ENCODE measurements at regions not wholly inside any gene's neighbourhood (a gene's known extent, or its start where the extent isn't known, plus 50 kb on each side); places are given as distances from the start of the nearest gene placed in this dataset.

GRCh38 chr9:108417312-108417711, 438.5 kb downstream of the ACTL7B start:
- no peak overlapping the region for H3K27ac ChIP-seq (ENCODE audit: insufficient read depth in 1 of 2, low read depth in 1 of 2, low read length in 2 of 2, poor library complexity in 1 of 2, severe bottlenecking in 2 of 2)
- no peak overlapping the region for H3K4me3 ChIP-seq (ENCODE audit: control insufficient read depth in 1 of 7, extremely low read depth in 1 of 7, insufficient read depth in 4 of 7, low read depth in 2 of 7, low read length in 6 of 7)
- no peaks in the 10 kb centered on the region for H3K27me3 ChIP-seq (replicated peaks in 2 of 5; ENCODE audit: control insufficient read depth in 4 of 5, insufficient read depth in 5 of 5, low read length in 4 of 5)
- DNase-seq = no peak
- ChIA-PET CTCF (no interaction called here), POLR2A (no interaction called here)
- peaks cover 0 to 6% (median 1%) of the 10 kb centered on the region in 5 experiments for H3K9me3 ChIP-seq (ENCODE audit: control extremely low read depth in 1 of 5, control insufficient read depth in 4 of 5, insufficient read depth in 2 of 5, low read depth in 1 of 5, low read length in 4 of 5)
- WGBS (ENCODE audit: insufficient coverage) = no CpG with 5 or more reads among the region's 1 CpG
- peaks cover under 1 to 10% (median 3%) of the 10 kb centered on the region in 4 experiments for H3K4me1 ChIP-seq (ENCODE audit: control extremely low read depth in 1 of 4, control insufficient read depth in 4 of 4, insufficient read depth in 4 of 4, low read length in 3 of 4)
- no peaks in the 10 kb centered on the region for H3K36me3 ChIP-seq (ENCODE audit: control insufficient read depth in 4 of 4, insufficient read depth in 4 of 4, low read length in 3 of 4)

- no peaks in the 10 kb centered on the region for H3K27me3 ChIP-seq (replicated peaks in 2 of 5; ENCODE audit: control insufficient read depth in 4 of 5, insufficient read depth in 5 of 5, low read length in 4 of 5)
- DNase-seq = no peak
- ChIA-PET POLR2A (no interaction called here), CTCF (no interaction called here)
- 100% methylated on average over 1 of the region's 2 CpGs for WGBS (ENCODE audit: insufficient coverage)
- peaks cover 5 to 12% (median 7%) of the 10 kb centered on the region in 4 experiments for H3K4me1 ChIP-seq (ENCODE audit: control extremely low read depth in 1 of 4, control insufficient read depth in 4 of 4, insufficient read depth in 4 of 4, low read length in 3 of 4)
- peaks cover 0 to 6% (median 1%) of the 10 kb centered on the region in 5 experiments for H3K9me3 ChIP-seq (ENCODE audit: control extremely low read depth in 1 of 5, control insufficient read depth in 4 of 5, insufficient read depth in 2 of 5, low read depth in 1 of 5, low read length in 4 of 5)
- no peak overlapping the region for H3K4me3 ChIP-seq (ENCODE audit: control insufficient read depth in 1 of 7, extremely low read depth in 1 of 7, insufficient read depth in 4 of 7, low read depth in 2 of 7, low read length in 6 of 7)
- H3K27ac ChIP-seq (ENCODE audit: insufficient read depth in 1 of 2, low read depth in 1 of 2, low read length in 2 of 2, poor library complexity in 1 of 2, severe bottlenecking in 2 of 2) = no peak overlapping the region
- H3K36me3 ChIP-seq (ENCODE audit: control insufficient read depth in 4 of 4, insufficient read depth in 4 of 4, low read length in 3 of 4) = no peaks in the 10 kb centered on the region
Measured at GRCh38 chr9:108416324-108416723, 439.5 kb downstream of the ACTL7B start.

DNA sequence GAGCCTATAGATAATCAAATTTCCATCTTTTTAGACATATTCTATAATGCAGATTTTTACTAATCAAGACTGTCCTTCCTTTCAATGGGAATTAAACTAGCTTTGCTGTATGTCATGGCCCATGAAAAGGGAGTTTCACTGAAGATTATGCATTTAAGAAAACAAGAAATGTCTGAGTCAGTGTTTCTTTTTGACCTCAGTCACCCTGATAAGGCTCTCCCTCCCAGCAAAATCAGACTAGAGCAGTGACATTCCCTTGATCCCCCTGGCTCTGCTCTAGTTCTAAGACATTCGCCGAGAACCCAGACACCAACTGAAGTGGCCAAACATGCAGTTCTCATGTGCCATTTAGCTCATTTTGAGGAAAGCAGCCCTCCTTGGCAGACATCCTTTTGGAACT, 442.0 kb downstream of the ACTL7B start:
- no peaks in the 10 kb centered on the region for H3K36me3 ChIP-seq (ENCODE audit: control insufficient read depth in 4 of 4, insufficient read depth in 4 of 4, low read length in 3 of 4)
- ChIA-PET CTCF (interaction anchor here (0.9 kb wide), 1 partner anchor 9 kb away, joined by 3 read pairs; no protein-coding TSS in a partner anchor), POLR2A (no interaction called here)
- 100% methylated on average over 2 of the region's 2 CpGs for WGBS (ENCODE audit: insufficient coverage)
- no peak overlapping the region for H3K27ac ChIP-seq (ENCODE audit: insufficient read depth in 1 of 2, low read depth in 1 of 2, low read length in 2 of 2, poor library complexity in 1 of 2, severe bottlenecking in 2 of 2)
- no peak for DNase-seq
- H3K4me3 ChIP-seq (ENCODE audit: control insufficient read depth in 1 of 7, extremely low read depth in 1 of 7, insufficient read depth in 4 of 7, low read depth in 2 of 7, low read length in 6 of 7) = no peak overlapping the region
- peaks cover 6 to 18% (median 7%) of the 10 kb centered on the region in 4 experiments for H3K4me1 ChIP-seq (ENCODE audit: control extremely low read depth in 1 of 4, control insufficient read depth in 4 of 4, insufficient read depth in 4 of 4, low read length in 3 of 4)
- no peaks in the 10 kb centered on the region for H3K27me3 ChIP-seq (replicated peaks in 2 of 5; ENCODE audit: control insufficient read depth in 4 of 5, insufficient read depth in 5 of 5, low read length in 4 of 5)
- H3K9me3 ChIP-seq (ENCODE audit: control extremely low read depth in 1 of 5, control insufficient read depth in 4 of 5, insufficient read depth in 2 of 5, low read depth in 1 of 5, low read length in 4 of 5) = no peaks in the 10 kb centered on the region

DNA sequence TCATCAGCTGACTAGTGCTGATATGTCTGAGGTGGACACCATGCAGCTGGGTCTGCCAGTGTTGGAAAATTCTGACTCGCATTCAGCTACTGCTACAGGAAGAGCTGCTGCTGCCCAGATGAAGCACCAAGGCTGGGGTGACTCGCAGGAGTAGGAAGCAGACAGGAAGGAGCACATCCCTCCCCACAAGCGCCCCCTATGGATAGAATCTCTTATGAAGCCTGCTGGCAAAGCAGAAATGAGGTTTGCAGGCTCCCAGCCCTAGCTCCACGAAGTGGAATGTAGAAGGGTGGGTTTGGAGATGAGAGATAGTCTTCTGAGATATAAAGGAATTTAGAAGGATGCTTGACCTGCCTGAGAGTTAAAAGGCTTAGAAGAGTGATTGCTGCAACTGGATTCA, 443.0 kb downstream of the ACTL7B start:
- WGBS (ENCODE audit: insufficient coverage) = 67% methylated on average over 1 of the region's 4 CpGs
- Histone ChIP-seq H3K27me3 (replicated peaks in 2 of 5; ENCODE audit: control insufficient read depth in 4 of 5, insufficient read depth in 5 of 5, low read length in 4 of 5) (no peaks in the 10 kb centered on the region), H3K9me3 (ENCODE audit: control extremely low read depth in 1 of 5, control insufficient read depth in 4 of 5, insufficient read depth in 2 of 5, low read depth in 1 of 5, low read length in 4 of 5) (no peaks in the 10 kb centered on the region), H3K4me1 (ENCODE audit: control extremely low read depth in 1 of 4, control insufficient read depth in 4 of 4, insufficient read depth in 4 of 4, low read length in 3 of 4) (peaks cover 6 to 20% (median 8%) of the 10 kb centered on the region in 4 experiments), H3K27ac (ENCODE audit: insufficient read depth in 1 of 2, low read depth in 1 of 2, low read length in 2 of 2, poor library complexity in 1 of 2, severe bottlenecking in 2 of 2) (no peak overlapping the region), H3K4me3 (ENCODE audit: control insufficient read depth in 1 of 7, extremely low read depth in 1 of 7, insufficient read depth in 4 of 7, low read depth in 2 of 7, low read length in 6 of 7) (no peak overlapping the region), H3K36me3 (ENCODE audit: control insufficient read depth in 4 of 4, insufficient read depth in 4 of 4, low read length in 3 of 4) (no peaks in the 10 kb centered on the region)
- ChIA-PET POLR2A (no interaction called here), CTCF (interaction anchor here (1.3 kb wide), 1 partner anchor 15 kb away, joined by 4 read pairs; no protein-coding TSS in a partner anchor)
- DNase-seq = peak in 2 of 3 donors; percentile 17 to 31

DNA sequence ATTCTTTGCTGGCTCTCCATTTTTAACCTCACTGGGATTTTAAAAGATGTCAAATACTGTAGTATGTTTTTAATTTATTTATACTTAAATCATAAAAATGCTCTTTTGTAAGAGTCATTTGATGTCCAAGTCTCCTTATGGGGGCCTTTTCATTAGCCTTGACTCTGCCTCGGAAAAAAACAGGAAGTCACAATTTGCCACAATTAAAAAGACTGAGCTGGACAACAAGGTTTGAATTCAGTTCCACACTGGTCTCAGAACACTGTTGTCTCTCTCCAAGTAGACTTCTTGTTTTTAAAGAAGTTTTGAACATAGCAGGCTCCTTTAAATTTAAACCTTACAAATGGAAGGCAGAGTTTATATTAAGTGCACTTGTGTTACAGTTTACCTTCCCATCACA, 444.2 kb downstream of the ACTL7B start:
- Histone ChIP-seq H3K36me3 (ENCODE audit: control insufficient read depth in 4 of 4, insufficient read depth in 4 of 4, low read length in 3 of 4) (no peaks in the 10 kb centered on the region), H3K27ac (ENCODE audit: insufficient read depth in 1 of 2, low read depth in 1 of 2, low read length in 2 of 2, poor library complexity in 1 of 2, severe bottlenecking in 2 of 2) (no peak overlapping the region), H3K9me3 (ENCODE audit: control extremely low read depth in 1 of 5, control insufficient read depth in 4 of 5, insufficient read depth in 2 of 5, low read depth in 1 of 5, low read length in 4 of 5) (no peaks in the 10 kb centered on the region), H3K4me3 (ENCODE audit: control insufficient read depth in 1 of 7, extremely low read depth in 1 of 7, insufficient read depth in 4 of 7, low read depth in 2 of 7, low read length in 6 of 7) (no peak overlapping the region), H3K4me1 (ENCODE audit: control extremely low read depth in 1 of 4, control insufficient read depth in 4 of 4, insufficient read depth in 4 of 4, low read length in 3 of 4) (peaks cover 6 to 17% (median 8%) of the 10 kb centered on the region in 4 experiments), H3K27me3 (replicated peaks in 2 of 5; ENCODE audit: control insufficient read depth in 4 of 5, insufficient read depth in 5 of 5, low read length in 4 of 5) (no peaks in the 10 kb centered on the region)
- POLR2A ChIA-PET = no interaction called here
- WGBS (ENCODE audit: insufficient coverage) = 17% methylated on average over 1 of the region's 1 CpG
- peak in 2 of 3 donors; percentile 37 for DNase-seq
- CTCF ChIA-PET = interaction anchor here (1.3 kb wide), 1 partner anchor 16 kb away, joined by 4 read pairs; no protein-coding TSS in a partner anchor

DNA sequence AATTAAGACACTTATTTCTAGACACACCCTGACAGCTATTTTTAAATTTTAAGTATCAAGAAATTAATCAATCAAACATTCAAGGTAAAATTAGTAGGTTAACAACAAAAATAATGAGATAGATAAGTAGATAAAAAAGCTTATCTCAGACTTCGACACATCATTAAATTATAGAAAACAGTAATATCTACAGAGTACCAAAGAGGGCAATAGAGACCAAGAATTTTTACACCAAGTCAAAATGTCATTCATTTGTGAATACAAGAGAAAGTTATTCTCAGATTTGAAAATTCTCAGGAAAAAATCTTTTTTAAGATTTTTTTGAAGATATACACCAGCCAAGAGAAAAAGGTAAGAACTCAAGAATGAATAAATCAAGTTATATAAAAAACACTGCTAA, 445.6 kb downstream of the ACTL7B start:
- Histone ChIP-seq H3K4me3 (ENCODE audit: control insufficient read depth in 1 of 7, extremely low read depth in 1 of 7, insufficient read depth in 4 of 7, low read depth in 2 of 7, low read length in 6 of 7) (no peak overlapping the region), H3K9me3 (ENCODE audit: control extremely low read depth in 1 of 5, control insufficient read depth in 4 of 5, insufficient read depth in 2 of 5, low read depth in 1 of 5, low read length in 4 of 5) (no peaks in the 10 kb centered on the region), H3K27ac (ENCODE audit: insufficient read depth in 1 of 2, low read depth in 1 of 2, low read length in 2 of 2, poor library complexity in 1 of 2, severe bottlenecking in 2 of 2) (no peak overlapping the region), H3K4me1 (ENCODE audit: control extremely low read depth in 1 of 4, control insufficient read depth in 4 of 4, insufficient read depth in 4 of 4, low read length in 3 of 4) (peaks cover 6 to 17% (median 8%) of the 10 kb centered on the region in 4 experiments), H3K36me3 (ENCODE audit: control insufficient read depth in 4 of 4, insufficient read depth in 4 of 4, low read length in 3 of 4) (no peaks in the 10 kb centered on the region), H3K27me3 (replicated peaks in 2 of 5; ENCODE audit: control insufficient read depth in 4 of 5, insufficient read depth in 5 of 5, low read length in 4 of 5) (no peaks in the 10 kb centered on the region)
- POLR2A ChIA-PET = no interaction called here
- WGBS (ENCODE audit: insufficient coverage) = no CpG with 5 or more reads among the region's 1 CpG
- DNase-seq = no peak
- CTCF ChIA-PET = no interaction called here

DNA sequence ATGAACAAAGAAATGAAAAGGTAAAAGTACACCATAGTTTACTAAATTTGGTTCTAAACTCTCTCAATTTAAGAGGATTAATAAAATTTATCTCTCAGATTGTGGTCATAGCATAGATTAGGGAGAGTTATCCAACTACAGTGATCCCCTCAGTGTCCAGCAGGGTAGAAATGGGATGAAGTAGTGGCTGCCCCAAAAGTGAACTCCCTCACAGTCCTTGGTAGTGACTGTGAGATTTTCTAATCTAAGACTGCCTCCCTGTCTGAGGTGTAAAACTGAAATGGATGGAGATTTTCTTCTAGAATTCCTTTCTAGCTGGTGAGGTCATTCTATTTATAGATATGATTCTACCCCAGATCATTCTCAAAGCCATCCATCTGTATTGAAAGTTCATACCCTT, 455.5 kb downstream of the ACTL7B start:
- H3K36me3 ChIP-seq (ENCODE audit: control insufficient read depth in 4 of 4, insufficient read depth in 4 of 4, low read length in 3 of 4) = no peaks in the 10 kb centered on the region
- H3K27me3 ChIP-seq (replicated peaks in 2 of 5; ENCODE audit: control insufficient read depth in 4 of 5, insufficient read depth in 5 of 5, low read length in 4 of 5) = no peaks in the 10 kb centered on the region
- DNase-seq = no peak
- H3K4me1 ChIP-seq (ENCODE audit: control extremely low read depth in 1 of 4, control insufficient read depth in 4 of 4, insufficient read depth in 4 of 4, low read length in 3 of 4) = no peaks in the 10 kb centered on the region
- ChIA-PET CTCF (no interaction called here), POLR2A (no interaction called here)
- peaks cover 0 to 5% (median 0%) of the 10 kb centered on the region in 5 experiments for H3K9me3 ChIP-seq (ENCODE audit: control extremely low read depth in 1 of 5, control insufficient read depth in 4 of 5, insufficient read depth in 2 of 5, low read depth in 1 of 5, low read length in 4 of 5)
- H3K27ac ChIP-seq (ENCODE audit: insufficient read depth in 1 of 2, low read depth in 1 of 2, low read length in 2 of 2, poor library complexity in 1 of 2, severe bottlenecking in 2 of 2) = no peak overlapping the region
- no peak overlapping the region for H3K4me3 ChIP-seq (ENCODE audit: control insufficient read depth in 1 of 7, extremely low read depth in 1 of 7, insufficient read depth in 4 of 7, low read depth in 2 of 7, low read length in 6 of 7)

Data from common myeloid progenitor, CD34-positive (primary cell).